HG02840 (cell line): ENCODE measurements at regions not wholly inside any gene's neighbourhood (a gene's known extent, or its start where the extent isn't known, plus 50 kb on each side); places are given as distances from the start of the nearest gene placed in this dataset.
"Not testable (repeated sequence)": the region's sequence is repeated elsewhere in the genome, so short reads cannot be mapped to it uniquely, and the experiment has no call there.

Source experiments
- ATAC-seq: cut with Tn5 transposase; IDR thresholded peaks from one replicate; pipeline ENCODE4 v1.9.1; 2021; ENCODE audit warnings: mild to moderate bottlenecking, moderate library complexity, moderate number of reproducible peaks; ENCODE audit not compliant: unreplicated experiment, low FRiP score

DNA sequence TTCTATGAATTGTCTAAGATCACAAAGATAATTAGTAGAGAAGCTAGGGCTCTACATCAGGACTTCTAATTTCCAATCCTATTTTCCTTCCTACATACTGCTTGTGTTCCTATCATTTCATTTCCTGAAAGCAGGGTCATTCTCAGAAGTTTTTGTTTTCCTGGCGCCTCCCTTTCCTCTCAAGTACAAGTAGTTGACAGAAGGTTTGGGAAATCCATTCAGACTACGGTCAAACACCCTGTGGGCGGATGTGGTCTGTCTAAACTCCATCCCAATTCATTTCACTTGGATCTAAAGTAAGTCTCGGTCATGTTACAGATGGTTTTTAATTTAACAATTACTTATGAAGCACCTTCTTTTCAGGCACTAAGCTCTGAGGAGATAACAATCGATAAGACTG is 221.4 kb downstream of the MTERF1 start:
- no peak for ATAC-seq

GRCh38 chr7:91660734-91661356 is 219.7 kb downstream of the MTERF1 start:
- ATAC-seq, result no peak

GRCh38 chr7:91661727-91662126 is 218.8 kb downstream of the MTERF1 start:
- ATAC-seq, result no peak

DNA sequence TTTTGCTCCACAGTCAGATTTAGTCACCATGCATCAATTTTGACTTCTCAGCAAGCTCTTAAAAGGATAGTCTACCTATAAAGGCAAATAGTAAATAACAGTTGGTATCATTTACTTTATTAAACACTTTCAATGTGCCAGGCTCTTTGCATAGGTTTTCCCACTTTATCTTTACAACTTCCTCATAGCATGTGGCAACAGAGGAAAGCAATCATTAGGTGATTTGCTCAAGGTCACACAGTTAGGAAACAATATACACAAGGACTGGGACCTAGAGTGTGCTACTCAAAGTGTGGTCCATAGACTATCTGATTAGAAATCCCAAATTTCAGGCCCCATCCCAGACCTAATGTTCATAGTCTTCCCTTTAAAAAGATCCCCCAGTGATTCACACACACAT is 212.3 kb downstream of the MTERF1 start:
- no peak for ATAC-seq

DNA sequence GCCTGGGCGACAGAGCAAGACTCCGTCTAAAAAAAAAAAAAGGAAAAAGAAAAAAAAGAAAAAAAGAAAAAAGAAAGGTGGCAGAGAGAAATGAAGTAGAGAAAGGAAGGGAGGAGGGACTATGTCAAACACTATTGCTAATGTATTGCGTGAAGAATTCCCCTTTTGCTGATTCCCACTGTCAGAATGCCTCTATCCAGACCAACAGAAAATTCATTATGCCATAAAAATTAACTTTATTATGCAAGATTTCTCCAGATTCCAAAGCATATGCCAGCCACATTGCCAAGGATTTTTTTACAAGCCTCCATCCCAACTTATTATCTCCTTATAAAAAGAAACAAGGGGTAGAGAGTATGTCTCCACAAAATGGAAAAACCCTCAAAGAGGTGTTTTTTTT is 209.3 kb downstream of the MTERF1 start:
- no peak for ATAC-seq

- ATAC-seq, result no peak
These were observed 206.0 kb downstream of the MTERF1 start for GRCh38 chr7:91674470-91674869.

- ATAC-seq, result no peak
These were observed 198.8 kb downstream of the MTERF1 start for GRCh38 chr7:91681718-91682117.

DNA sequence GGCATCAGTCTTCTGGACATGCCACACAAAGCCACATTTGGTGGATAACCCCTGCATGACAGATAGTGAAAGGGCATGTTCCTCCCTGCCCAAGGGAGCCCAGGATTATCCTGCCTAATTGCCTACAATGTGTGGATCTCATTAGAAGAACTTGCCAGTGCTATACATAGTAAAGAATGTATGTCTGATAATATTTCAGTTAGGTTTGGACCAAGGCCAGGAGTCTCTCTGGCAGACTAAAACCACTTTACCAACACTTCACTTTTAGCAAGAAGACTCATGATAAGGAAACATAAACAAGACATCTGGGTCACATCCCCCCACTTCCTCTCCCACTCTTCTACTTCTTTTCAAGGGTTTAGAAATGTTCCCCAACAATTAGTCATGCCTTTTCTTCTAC is 196.7 kb downstream of the MTERF1 start:
- ATAC-seq, result no peak

- no peak for ATAC-seq
These were observed 195.0 kb downstream of the MTERF1 start for GRCh38 chr7:91685544-91685943.

GRCh38 chr7:91690541-91691070 is 189.9 kb downstream of the MTERF1 start:
- no peak for ATAC-seq

DNA sequence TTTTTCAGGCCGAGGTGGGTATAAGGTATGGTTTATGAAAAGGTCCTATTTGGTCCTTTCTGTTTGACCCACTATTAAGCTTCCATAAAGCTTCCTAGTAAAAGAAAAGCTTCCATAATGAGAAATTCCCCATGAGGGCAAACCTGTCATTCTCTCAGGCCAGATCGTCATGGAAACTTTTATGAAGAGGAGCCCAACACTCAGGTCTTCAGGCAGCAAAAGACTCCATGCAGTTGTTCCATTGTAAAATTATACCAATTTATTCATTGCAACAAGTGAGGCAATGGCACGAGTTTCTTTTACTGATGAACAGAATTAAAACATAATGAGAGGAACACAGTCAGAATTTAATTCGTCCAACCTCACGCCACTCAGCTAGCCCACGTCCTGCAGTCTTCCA is 188.6 kb downstream of the MTERF1 start:
- ATAC-seq, result no peak

GRCh38 chr7:91692800-91693199 is 187.7 kb downstream of the MTERF1 start:
- ATAC-seq, result no peak

GRCh38 chr7:91694351-91694841 is 186.1 kb downstream of the MTERF1 start:
- no peak for ATAC-seq

GRCh38 chr7:91710881-91711280 is 169.6 kb downstream of the MTERF1 start:
- no peak for ATAC-seq

GRCh38 chr7:91713669-91714068 is 166.8 kb downstream of the MTERF1 start:
- no peak for ATAC-seq

DNA sequence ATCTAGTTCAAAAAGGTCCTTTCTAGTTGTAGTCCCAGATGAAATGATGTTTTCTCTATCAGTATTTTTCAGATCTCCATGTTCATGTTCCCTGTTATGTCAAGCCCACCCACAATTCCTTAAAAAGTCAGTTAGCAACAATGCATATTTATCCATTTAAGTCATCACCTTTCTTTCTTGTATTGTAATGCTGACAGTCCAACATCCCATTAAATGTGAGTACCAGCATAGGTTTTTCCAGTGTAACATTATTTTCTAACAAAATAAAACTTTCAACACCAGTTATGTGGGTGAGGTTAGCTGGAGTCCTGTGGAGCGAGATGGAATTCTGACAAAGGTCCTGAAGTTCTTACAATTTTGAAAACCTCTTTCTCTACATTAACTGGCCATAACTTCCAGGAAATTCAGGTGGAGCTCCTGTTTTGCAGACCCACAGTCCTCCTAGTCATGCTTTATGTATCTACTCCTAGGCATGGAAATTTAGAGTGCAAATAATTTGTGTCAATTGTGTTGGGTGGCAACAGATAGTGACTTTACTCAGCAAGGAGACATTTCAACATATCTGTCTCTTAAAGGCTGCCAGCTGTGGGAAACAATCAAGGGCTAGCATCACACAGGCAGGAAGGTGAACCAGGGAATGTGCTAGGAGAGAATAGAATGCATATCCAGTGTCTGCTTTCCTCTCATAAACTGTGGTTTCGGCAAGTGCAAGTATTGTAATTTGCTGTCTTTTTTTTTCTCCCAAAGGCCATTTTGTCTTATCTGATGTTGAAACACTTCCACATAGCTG is 162.6 kb downstream of the MTERF1 start:
- no peak for ATAC-seq

- no peak for ATAC-seq
These were observed 161.5 kb downstream of the MTERF1 start for GRCh38 chr7:91719008-91719407.

DNA sequence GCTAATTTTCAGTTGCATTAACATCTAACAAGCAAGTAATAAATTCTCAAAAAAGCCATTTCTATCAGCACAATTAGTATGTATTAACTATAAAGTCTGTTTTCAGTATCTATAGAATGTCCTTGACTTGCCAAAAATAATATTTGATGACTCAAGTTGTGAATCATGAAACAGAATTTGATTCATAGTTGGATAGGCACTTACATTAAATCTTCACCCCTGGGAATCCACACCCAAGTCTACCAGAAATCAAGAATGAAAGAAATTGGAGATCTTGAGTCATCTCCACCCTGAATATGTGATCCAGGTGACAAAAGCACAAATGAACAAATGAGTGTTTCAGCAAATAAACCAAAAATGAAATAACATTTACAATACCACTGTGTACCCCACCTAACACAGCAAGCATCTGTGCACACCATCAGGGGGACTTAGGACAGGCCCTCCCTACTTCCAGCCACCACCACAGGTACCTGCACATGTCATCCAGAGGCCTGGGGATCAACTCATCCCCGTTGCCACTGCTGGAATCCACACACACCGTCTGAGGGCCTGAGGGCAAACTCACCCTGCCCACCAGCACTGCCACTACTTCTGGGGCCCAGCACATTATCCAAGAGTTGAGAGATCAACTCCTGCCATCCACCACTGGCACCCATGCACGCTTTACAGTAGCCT is 160.1 kb downstream of the MTERF1 start:
- no peak for ATAC-seq

GRCh38 chr7:91722831-91723230 is 157.7 kb downstream of the MTERF1 start:
- no peak for ATAC-seq

DNA sequence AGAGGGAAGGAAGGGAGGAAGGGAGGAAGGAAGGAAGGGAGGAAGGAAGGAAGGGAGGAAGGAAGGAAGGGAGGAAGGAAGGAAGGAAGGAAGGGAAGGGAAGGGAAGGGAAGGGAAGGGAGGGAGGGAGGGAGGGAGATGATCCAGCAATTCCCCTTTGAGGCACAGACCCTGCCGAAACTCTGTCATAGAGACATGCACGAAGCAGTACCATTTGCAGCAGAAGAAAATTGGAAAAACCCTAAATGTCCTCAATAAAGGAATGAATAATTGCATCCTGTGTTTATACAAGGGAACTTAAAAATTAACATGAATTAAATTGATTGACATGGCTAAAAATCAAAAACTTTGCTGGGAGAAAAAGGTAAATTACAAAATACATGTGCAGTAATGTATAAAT is 151.5 kb downstream of the MTERF1 start:
- ATAC-seq, result not testable (repeated sequence)

- ATAC-seq, result no peak
These were observed 148.5 kb downstream of the MTERF1 start for GRCh38 chr7:91731976-91732375.
